ENCODE measurements at regions not wholly inside any gene's neighbourhood (a gene's known extent, or its start where the extent isn't known, plus 50 kb on each side); places are given as distances from the start of the nearest gene placed in this dataset.

DNA sequence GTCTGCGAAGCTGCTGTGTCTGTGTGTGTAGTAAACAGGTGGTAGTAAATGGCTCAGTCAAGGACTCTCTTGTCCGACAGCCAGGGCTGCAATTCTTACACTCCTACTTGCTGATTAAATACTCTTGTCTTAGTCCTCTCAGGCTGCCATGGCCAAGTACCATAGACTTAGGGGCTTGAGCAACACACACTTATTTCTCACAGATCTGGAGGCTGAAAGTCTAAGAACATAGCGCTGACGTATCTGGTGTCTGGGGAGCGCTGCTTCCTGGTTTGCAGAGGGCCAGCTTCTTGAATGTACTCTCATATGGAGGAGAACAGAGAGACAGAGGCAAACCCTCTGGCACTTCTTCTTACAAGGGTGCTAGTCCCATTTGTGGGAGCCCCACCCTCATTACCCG lies 411.0 kb downstream of the MED10 start:
- TF ChIP-seq, protein P1, sequence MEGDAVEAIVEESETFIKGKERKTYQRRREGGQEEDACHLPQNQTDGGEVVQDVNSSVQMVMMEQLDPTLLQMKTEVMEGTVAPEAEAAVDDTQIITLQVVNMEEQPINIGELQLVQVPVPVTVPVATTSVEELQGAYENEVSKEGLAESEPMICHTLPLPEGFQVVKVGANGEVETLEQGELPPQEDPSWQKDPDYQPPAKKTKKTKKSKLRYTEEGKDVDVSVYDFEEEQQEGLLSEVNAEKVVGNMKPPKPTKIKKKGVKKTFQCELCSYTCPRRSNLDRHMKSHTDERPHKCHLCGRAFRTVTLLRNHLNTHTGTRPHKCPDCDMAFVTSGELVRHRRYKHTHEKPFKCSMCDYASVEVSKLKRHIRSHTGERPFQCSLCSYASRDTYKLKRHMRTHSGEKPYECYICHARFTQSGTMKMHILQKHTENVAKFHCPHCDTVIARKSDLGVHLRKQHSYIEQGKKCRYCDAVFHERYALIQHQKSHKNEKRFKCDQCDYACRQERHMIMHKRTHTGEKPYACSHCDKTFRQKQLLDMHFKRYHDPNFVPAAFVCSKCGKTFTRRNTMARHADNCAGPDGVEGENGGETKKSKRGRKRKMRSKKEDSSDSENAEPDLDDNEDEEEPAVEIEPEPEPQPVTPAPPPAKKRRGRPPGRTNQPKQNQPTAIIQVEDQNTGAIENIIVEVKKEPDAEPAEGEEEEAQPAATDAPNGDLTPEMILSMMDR (IDR thresholded peaks at IDR 0.05; ENCODE audit: low read depth, low read length), result no peak
- no peak for TF ChIP-seq POLR2A (IDR thresholded peaks at IDR 0.05; ENCODE audit: extremely low read depth, insufficient read length)
- TF ChIP-seq, protein P2, sequence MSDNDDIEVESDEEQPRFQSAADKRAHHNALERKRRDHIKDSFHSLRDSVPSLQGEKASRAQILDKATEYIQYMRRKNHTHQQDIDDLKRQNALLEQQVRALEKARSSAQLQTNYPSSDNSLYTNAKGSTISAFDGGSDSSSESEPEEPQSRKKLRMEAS (IDR thresholded peaks at IDR 0.05; ENCODE audit: low read depth, low read length), result no peak

All from NB4 (cell line).